Endodermal cell (in vitro differentiated cells): ENCODE measurements at regions not wholly inside any gene's neighbourhood (a gene's known extent, or its start where the extent isn't known, plus 50 kb on each side); places are given as distances from the start of the nearest gene placed in this dataset.

Experiments used
- DNase-seq: peaks from one replicate; pipeline ENCODE4 v3.0.0-alpha.2; 2017
- H3K27ac ChIP-seq: 2 replicates; pipeline ENCODE4 v1.5.1; 2013; ENCODE audit warnings: mild to moderate bottlenecking, low read depth, low read length, moderate library complexity
- H3K27me3 ChIP-seq: 2 replicates; pipeline ENCODE4 v1.6.1; 2013; ENCODE audit warnings: mild to moderate bottlenecking, low read length, moderate library complexity; ENCODE audit not compliant: insufficient read depth, control insufficient read depth, poor library complexity, severe bottlenecking
- H3K36me3 ChIP-seq: 2 replicates; pipeline ENCODE4 v1.7.0; 2013; ENCODE audit warnings: mild to moderate bottlenecking, low read length, moderate library complexity; ENCODE audit not compliant: control insufficient read depth, insufficient read depth
- H3K4me1 ChIP-seq: one replicate; pipeline ENCODE4 v1.7.0; 2013; ENCODE audit warnings: low read length; ENCODE audit not compliant: control insufficient read depth, insufficient read depth
- H3K4me3 ChIP-seq: 2 replicates; pipeline ENCODE4 v1.5.1; 2013; ENCODE audit warnings: mild to moderate bottlenecking, low read length, moderate library complexity
- H3K9ac ChIP-seq: 2 replicates; pipeline ENCODE4 v1.6.1; 2013; ENCODE audit warnings: mild to moderate bottlenecking, low read length, moderate library complexity; ENCODE audit not compliant: poor library complexity, severe bottlenecking; ENCODE audit errors: extremely low read depth
- H3K9me3 ChIP-seq: 2 replicates; pipeline ENCODE4 v1.6.1; 2013; ENCODE audit warnings: mild to moderate bottlenecking, low read length, moderate library complexity; ENCODE audit not compliant: control insufficient read depth
- H3K27ac Mint-ChIP-seq: 2 replicates; pipeline ENCODE4 v1.8.0; 2020; ENCODE audit warnings: mixed read lengths
- H3K27me3 Mint-ChIP-seq: 2 replicates; pipeline ENCODE4 v1.8.0; 2021; ENCODE audit warnings: mild to moderate bottlenecking, mixed read lengths; ENCODE audit not compliant: insufficient read depth
- H3K36me3 Mint-ChIP-seq: 2 replicates; pipeline ENCODE4 v1.8.0; 2020; ENCODE audit warnings: low read depth, mixed read lengths
- H3K4me1 Mint-ChIP-seq: 2 replicates; pipeline ENCODE4 v1.8.0; 2020; ENCODE audit warnings: mixed read lengths
- H3K4me3 Mint-ChIP-seq: 2 replicates; pipeline ENCODE4 v1.8.0; 2020; ENCODE audit warnings: mild to moderate bottlenecking, moderate library complexity, mixed read lengths
- H3K9me3 Mint-ChIP-seq: 2 replicates; pipeline ENCODE4 v1.8.0; 2020; ENCODE audit warnings: mild to moderate bottlenecking, mixed read lengths
- CTCF ChIP-seq: fragments of 200-600 bp; sonication (generic); conservative IDR thresholded peaks from 2 replicates; pipeline ENCODE4 v1.5.0; 2021; ENCODE audit warnings: antibody characterized with exemption, mild to moderate bottlenecking
- WGBS, 2 experiments: methylation state at CpG; one replicate each; pipeline versions ENCODE4 v1.1.5 to v1.1.7; 2013; ENCODE audit warnings: missing lambda C conversion rate in 2 of 2, mixed read lengths in 1 of 2; ENCODE audit not compliant: insufficient coverage in 1 of 2, insufficient read length in 1 of 2; 5-methylcytosine and 5-hydroxymethylcytosine counted together

- no peaks in the 10 kb centered on the region for H3K36me3 Mint-ChIP-seq
- no peaks in the 10 kb centered on the region for H3K27me3 Mint-ChIP-seq
- peaks cover 7% of the 10 kb centered on the region for H3K4me1 ChIP-seq
- H3K9me3 ChIP-seq, result no peaks in the 10 kb centered on the region
- no peak for DNase-seq
- TF ChIP-seq CTCF, result no peak
- H3K9ac ChIP-seq, result no peak overlapping the region
- peaks cover 8% of the 10 kb centered on the region for H3K4me1 Mint-ChIP-seq
- no peak overlapping the region for H3K4me3 Mint-ChIP-seq
- no peak overlapping the region for H3K4me3 ChIP-seq
- no peak overlapping the region for H3K27ac ChIP-seq
- no peak overlapping the region for H3K27ac Mint-ChIP-seq
- no peaks in the 10 kb centered on the region for H3K27me3 ChIP-seq
- H3K9me3 Mint-ChIP-seq, result no peaks in the 10 kb centered on the region
- no peaks in the 10 kb centered on the region for H3K36me3 ChIP-seq
Observed at GRCh38 chr2:145292166-145292565, 772.2 kb upstream of the ZEB2 start.

GRCh38 chr2:145290986-145291385 lies 771.1 kb upstream of the ZEB2 start:
- DNase-seq, result no peak
- Histone ChIP-seq H3K9me3 (no peaks in the 10 kb centered on the region), H3K4me1 (peaks cover 7% of the 10 kb centered on the region), H3K9ac (no peak overlapping the region), H3K36me3 (no peaks in the 10 kb centered on the region), H3K27ac (no peak overlapping the region), H3K27me3 (no peaks in the 10 kb centered on the region), H3K4me3 (no peak overlapping the region)
- Mint-ChIP-seq H3K4me1 (peaks cover 8% of the 10 kb centered on the region), H3K9me3 (no peaks in the 10 kb centered on the region), H3K4me3 (no peak overlapping the region), H3K27ac (no peak overlapping the region), H3K36me3 (no peaks in the 10 kb centered on the region), H3K27me3 (peaks cover 4% of the 10 kb centered on the region)
- 90 to 100% methylated on average over 1 to 2 of the region's 2 CpGs for WGBS, 2 experiments
- no peak for TF ChIP-seq CTCF

GRCh38 chr2:145289946-145290345 lies 770.0 kb upstream of the ZEB2 start:
- 95 to 100% methylated on average over 2 to 4 of the region's 4 CpGs for WGBS, 2 experiments

More at GRCh38 chr2:145289946-145290345, 770.0 kb upstream of the ZEB2 start:
- no peaks in the 10 kb centered on the region for H3K27me3 ChIP-seq
- peaks cover 8% of the 10 kb centered on the region for H3K4me1 Mint-ChIP-seq
- H3K36me3 ChIP-seq, result no peaks in the 10 kb centered on the region
- no peak overlapping the region for H3K9ac ChIP-seq
- no peak for TF ChIP-seq CTCF
- H3K9me3 Mint-ChIP-seq, result no peaks in the 10 kb centered on the region
- no peaks in the 10 kb centered on the region for H3K36me3 Mint-ChIP-seq
- H3K27me3 Mint-ChIP-seq, result peaks cover 4% of the 10 kb centered on the region
- no peak overlapping the region for H3K27ac ChIP-seq
- H3K4me3 Mint-ChIP-seq, result no peak overlapping the region
- no peaks in the 10 kb centered on the region for H3K9me3 ChIP-seq
- peaks cover 7% of the 10 kb centered on the region for H3K4me1 ChIP-seq
- no peak for DNase-seq
- no peak overlapping the region for H3K27ac Mint-ChIP-seq
- H3K4me3 ChIP-seq, result no peak overlapping the region
